K562 (cell line): ENCODE measurements at regions not wholly inside any gene's neighbourhood (a gene's known extent, or its start where the extent isn't known, plus 50 kb on each side); places are given as distances from the start of the nearest gene placed in this dataset.

ENCODE experiments used
- C11orf30 ChIP-seq: fragments of 450-650 bp; IDR thresholded peaks from 2 replicates; pipeline ENCODE4 v1.6.1; 2016; ENCODE audit warnings: low read depth, mild to moderate bottlenecking
- HDAC8 ChIP-seq: fragments of 450-650 bp; IDR thresholded peaks from 2 replicates; pipeline ENCODE4 v1.6.1; 2016; ENCODE audit warnings: mild to moderate bottlenecking, missing genetic modification characterization, moderate library complexity, missing compliant biosample characterization
- MIER1 ChIP-seq: fragments of 450-650 bp; IDR thresholded peaks from 2 replicates; pipeline ENCODE4 v1.6.1; 2016; ENCODE audit warnings: antibody characterized with exemption, mild to moderate bottlenecking, low read depth
- MXI1 ChIP-seq: IDR thresholded peaks from 2 replicates; pipeline ENCODE4 v1.6.1; 2011; ENCODE audit warnings: low read depth, mild to moderate bottlenecking, improper control_type of control experiment, low read length
- NCOA4 ChIP-seq: fragments of 450-650 bp; IDR thresholded peaks from 2 replicates; pipeline ENCODE4 v1.6.1; 2018; ENCODE audit warnings: mild to moderate bottlenecking; ENCODE audit not compliant: partially characterized antibody
- RERE ChIP-seq: sonication (generic); formaldehyde crosslinking; IDR thresholded peaks from 2 replicates; pipeline ENCODE4 v1.8.0; 2023; ENCODE audit warnings: missing genetic modification reagents, mild to moderate bottlenecking, borderline replicate concordance
- TAF9B ChIP-seq: fragments of 450-650 bp; IDR thresholded peaks from 2 replicates; pipeline ENCODE4 v1.6.1; 2018; ENCODE audit warnings: mild to moderate bottlenecking; ENCODE audit not compliant: partially characterized antibody
- XRCC5 ChIP-seq: fragments of 200-400 bp; formaldehyde crosslinking; IDR thresholded peaks from 2 replicates; pipeline ENCODE4 v1.6.1; 2017; ENCODE audit warnings: low read depth, mild to moderate bottlenecking, low read length
- ZNF239 ChIP-seq: fragments of 250-450 bp; sonication (Bioruptor Pico); IDR thresholded peaks from 2 replicates; pipeline ENCODE4 v1.4.0; 2020; ENCODE audit warnings: mild to moderate bottlenecking
- ZNF398 ChIP-seq: fragments of 250-450 bp; sonication (Bioruptor Pico); IDR thresholded peaks from 2 replicates; pipeline ENCODE4 v1.8.0; 2021; ENCODE audit warnings: moderate library complexity, mild to moderate bottlenecking, inconsistent platforms
- ZSCAN29 ChIP-seq: fragments of 450-650 bp; IDR thresholded peaks from 2 replicates; pipeline ENCODE4 v1.6.1; 2017
- TF ChIP-seq, protein P1 (sequence below), 2 experiments: fragments of 450-650 bp; conservative IDR thresholded peaks; 2 replicates each; pipeline ENCODE4 v1.6.1; 2017; ENCODE audit warnings: mild to moderate bottlenecking in 2 of 2, moderate library complexity in 2 of 2

- TF ChIP-seq RERE = no peak
- no peak for TF ChIP-seq TAF9B
- TF ChIP-seq NCOA4 = no peak
- TF ChIP-seq MIER1 = no peak
- no peak for TF ChIP-seq XRCC5
- TF ChIP-seq ZSCAN29 = no peak
- TF ChIP-seq, protein P1, sequence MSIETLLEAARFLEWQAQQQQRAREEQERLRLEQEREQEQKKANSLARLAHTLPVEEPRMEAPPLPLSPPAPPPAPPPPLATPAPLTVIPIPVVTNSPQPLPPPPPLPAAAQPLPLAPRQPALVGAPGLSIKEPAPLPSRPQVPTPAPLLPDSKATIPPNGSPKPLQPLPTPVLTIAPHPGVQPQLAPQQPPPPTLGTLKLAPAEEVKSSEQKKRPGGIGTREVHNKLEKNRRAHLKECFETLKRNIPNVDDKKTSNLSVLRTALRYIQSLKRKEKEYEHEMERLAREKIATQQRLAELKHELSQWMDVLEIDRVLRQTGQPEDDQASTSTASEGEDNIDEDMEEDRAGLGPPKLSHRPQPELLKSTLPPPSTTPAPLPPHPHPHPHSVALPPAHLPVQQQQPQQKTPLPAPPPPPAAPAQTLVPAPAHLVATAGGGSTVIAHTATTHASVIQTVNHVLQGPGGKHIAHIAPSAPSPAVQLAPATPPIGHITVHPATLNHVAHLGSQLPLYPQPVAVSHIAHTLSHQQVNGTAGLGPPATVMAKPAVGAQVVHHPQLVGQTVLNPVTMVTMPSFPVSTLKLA (conservative IDR thresholded peaks at IDR 0.05) = no peak
- no peak for TF ChIP-seq MXI1
- no peak for TF ChIP-seq ZNF239 (CRISPR knock-in tag)
- TF ChIP-seq C11orf30 = no peak
- no peak for TF ChIP-seq ZNF398 (CRISPR knock-in tag)
- 0 out of 2 replicates have a peak, but pooled peaks have one; percentile 29 for TF ChIP-seq HDAC8 (tag)
- TF ChIP-seq, all 486 proteins: peak for 13
These were observed 138.9 kb upstream of the HAAO start (continued) for GRCh38 chr2:42931146-42931817.
